GM06990 (cell line): ENCODE measurements at regions not wholly inside any gene's neighbourhood (a gene's known extent, or its start where the extent isn't known, plus 50 kb on each side); places are given as distances from the start of the nearest gene placed in this dataset.

Source experiments
- DNase-seq: peaks from one replicate; pipeline ENCODE4 v3.0.0-alpha.2; 2011; ENCODE audit not compliant: insufficient read length; ENCODE audit errors: extremely low read depth
- H3K27me3 ChIP-seq: replicated peaks from 2 replicates; pipeline ENCODE4 v1.6.0; 2011; ENCODE audit warnings: low read length; ENCODE audit not compliant: control insufficient read depth, insufficient read depth
- H3K36me3 ChIP-seq: 2 replicates; pipeline ENCODE4 v1.5.1; 2011; ENCODE audit warnings: low read length; ENCODE audit not compliant: control insufficient read depth, insufficient read depth
- H3K4me3 ChIP-seq: replicated peaks from 2 replicates; pipeline ENCODE4 v1.5.1; 2011; ENCODE audit warnings: low read depth, mild to moderate bottlenecking, control low read depth, low read length
- CTCF ChIP-seq: IDR thresholded peaks from 2 replicates; pipeline ENCODE4 v1.5.1; 2011; ENCODE audit warnings: low read length, control low read depth, mild to moderate bottlenecking, inconsistent platforms; ENCODE audit not compliant: insufficient read depth, poor library complexity, severe bottlenecking

DNA sequence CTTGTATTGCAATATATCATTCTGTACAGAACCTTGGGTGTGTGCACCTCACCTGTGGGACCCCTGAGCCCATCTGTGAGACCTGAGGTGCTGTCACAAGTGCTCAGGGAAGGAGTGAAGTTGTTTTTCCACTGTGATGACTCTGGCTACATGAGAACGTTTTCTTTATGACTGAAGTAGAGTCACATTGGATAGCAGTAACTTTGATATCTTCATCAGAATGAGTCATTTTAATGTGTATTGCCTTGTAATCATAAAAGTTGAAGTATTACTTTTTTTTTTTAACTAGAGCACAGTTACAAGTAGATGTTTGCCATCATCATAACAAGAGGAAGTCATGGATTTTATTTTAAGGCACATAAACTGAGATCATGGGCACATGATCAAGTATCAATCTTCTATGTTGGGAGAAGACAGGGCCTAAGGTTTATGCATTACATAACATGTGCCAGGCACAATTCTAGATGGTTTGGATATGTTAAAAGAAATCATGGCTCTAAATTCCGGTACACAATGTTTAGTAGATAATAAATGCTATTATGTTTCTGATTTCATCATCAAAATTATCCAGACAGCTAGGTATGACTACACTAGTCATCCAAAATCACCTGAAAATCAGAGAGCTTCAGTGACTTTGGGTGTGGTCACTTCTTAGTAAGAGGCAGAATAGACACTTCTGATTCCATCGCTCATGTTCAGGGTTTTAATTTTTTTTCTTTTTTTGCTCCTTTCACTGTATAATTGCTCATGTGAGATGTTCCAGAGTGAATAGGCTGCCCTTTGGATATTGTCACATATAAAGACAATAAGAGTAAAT lies 82.7 kb upstream of the KLF6 start:
- H3K27me3 ChIP-seq, result no peaks in the 10 kb centered on the region
- H3K4me3 ChIP-seq, result no peak overlapping the region
- no peaks in the 10 kb centered on the region for H3K36me3 ChIP-seq
- DNase-seq, result no peak
- no peak for TF ChIP-seq CTCF

GRCh38 chr10:3866332-3866731 lies 81.3 kb upstream of the KLF6 start:
- Histone ChIP-seq H3K27me3 (no peaks in the 10 kb centered on the region), H3K36me3 (no peaks in the 10 kb centered on the region), H3K4me3 (no peak overlapping the region)
- no peak for TF ChIP-seq CTCF
- no peak for DNase-seq

GRCh38 chr10:3865565-3865964 lies 80.6 kb upstream of the KLF6 start:
- H3K27me3 ChIP-seq, result no peaks in the 10 kb centered on the region
- H3K36me3 ChIP-seq, result no peaks in the 10 kb centered on the region
- TF ChIP-seq CTCF, result no peak
- DNase-seq, result peak; percentile 47
- H3K4me3 ChIP-seq, result no peak overlapping the region

DNA sequence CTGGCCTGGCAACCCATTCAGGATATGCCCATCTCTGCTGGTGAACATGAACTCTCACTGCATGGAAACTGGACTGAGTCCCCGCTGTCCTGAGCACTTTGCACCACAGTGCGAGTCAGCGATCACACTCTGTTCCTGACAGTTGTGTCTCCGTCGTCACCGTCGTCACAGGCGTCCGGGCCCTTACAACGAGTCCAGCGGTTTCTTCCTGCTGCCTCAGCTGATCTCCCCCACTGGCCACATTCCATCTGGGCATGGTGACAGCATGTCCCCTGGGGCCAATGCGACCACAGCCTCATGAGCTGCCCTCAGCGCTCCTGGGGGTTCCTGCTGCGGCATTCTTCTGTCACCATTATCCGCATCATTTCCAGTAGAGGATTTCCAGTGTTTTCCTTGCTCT lies 76.8 kb upstream of the KLF6 start:
- Histone ChIP-seq H3K27me3 (no peaks in the 10 kb centered on the region), H3K36me3 (no peaks in the 10 kb centered on the region), H3K4me3 (no peak overlapping the region)
- TF ChIP-seq CTCF, result no peak
- DNase-seq, result no peak

DNA sequence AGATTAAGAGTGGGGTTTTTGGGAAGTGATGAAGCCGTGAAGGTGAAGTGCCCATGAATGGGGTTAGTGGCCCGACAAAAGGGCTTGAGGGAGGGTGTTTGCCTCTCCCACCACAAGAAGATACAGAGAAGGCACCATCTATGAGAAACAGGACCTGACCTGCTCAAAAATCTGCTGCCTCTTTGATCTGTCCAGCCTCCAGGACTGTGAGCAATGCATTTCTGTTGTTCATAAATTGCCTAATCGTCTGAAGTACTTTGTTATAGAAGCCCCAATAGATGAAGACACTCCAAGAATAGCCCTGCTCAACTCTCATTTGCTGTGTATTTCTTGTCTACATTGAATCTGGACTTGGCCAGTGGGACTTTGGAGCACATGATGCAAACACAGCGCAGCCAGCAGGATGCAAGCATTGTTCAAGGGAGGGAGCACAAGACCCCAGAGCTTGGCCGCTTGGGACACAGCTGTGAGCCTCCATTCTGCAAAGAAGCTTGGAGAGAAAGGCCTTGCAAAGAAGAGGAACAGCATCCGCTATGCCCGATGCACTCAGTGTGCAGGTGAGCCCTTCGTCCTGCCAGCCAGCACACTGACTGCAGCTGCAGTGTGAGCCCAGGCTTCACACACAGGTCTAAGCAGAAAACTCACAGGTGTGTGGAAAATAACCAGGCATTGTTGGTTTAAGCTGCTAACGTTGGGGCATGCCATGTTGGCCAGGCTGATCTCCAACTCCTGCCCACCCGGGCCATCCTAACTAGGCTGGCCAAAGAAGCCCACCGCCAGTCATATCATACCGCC lies 73.2 kb upstream of the KLF6 start:
- Histone ChIP-seq H3K27me3 (no peaks in the 10 kb centered on the region), H3K4me3 (no peak overlapping the region), H3K36me3 (no peaks in the 10 kb centered on the region)
- DNase-seq, result no peak
- no peak for TF ChIP-seq CTCF
